NB4 (cell line): ENCODE measurements at regions not wholly inside any gene's neighbourhood (a gene's known extent, or its start where the extent isn't known, plus 50 kb on each side); places are given as distances from the start of the nearest gene placed in this dataset.

Experiments used
- CTCF ChIP-seq: IDR thresholded peaks from one replicate; pipeline ENCODE4 v1.5.1; 2012; ENCODE audit warnings: low read depth, low read length
- POLR2A ChIP-seq: IDR thresholded peaks from 2 replicates; pipeline ENCODE4 v1.6.1; 2011; ENCODE audit warnings: mild to moderate bottlenecking; ENCODE audit not compliant: insufficient read length; ENCODE audit errors: extremely low read depth

- TF ChIP-seq CTCF (no peak), POLR2A (no peak)
Observed at GRCh38 chr5:98994611-98995010, 65.8 kb upstream of the CHD1 start.
